ENCODE measurements at regions not wholly inside any gene's neighbourhood (a gene's known extent, or its start where the extent isn't known, plus 50 kb on each side); places are given as distances from the start of the nearest gene placed in this dataset.

- TF ChIP-seq RAD21 (IDR thresholded peaks at IDR 0.05) (no peak), CTCF (IDR thresholded peaks at IDR 0.05; ENCODE audit: low read depth, low read length, missing input control) (no peak)
Measured at GRCh38 chr3:18982920-18983319, 165.4 kb upstream of the KCNH8 start.

Data from liver (tissue), 3 donors.